Heart right ventricle (tissue), 16 donors: ENCODE measurements at regions not wholly inside any gene's neighbourhood (a gene's known extent, or its start where the extent isn't known, plus 50 kb on each side); places are given as distances from the start of the nearest gene placed in this dataset.

Experiments
- ATAC-seq, 8 donors: fragments of 200-7000 bp; cut with Tn5 transposase; one replicate each; pipeline ENCODE4 v1.9.1; 2020; ENCODE audit warnings: mild to moderate bottlenecking in 8 of 8, moderate library complexity in 8 of 8, moderate number of reproducible peaks in 1 of 8
- DNase-seq, 2 donors: peaks; one replicate each; pipeline ENCODE4 v3.0.0-alpha.2; 2020
- H3K27ac ChIP-seq, 10 donors: fragments of 200-600 bp; sonication (generic) in 2 of 10; one replicate each; pipeline versions ENCODE4 v1.5.0 to v1.8.0; 2020 to 2022; ENCODE audit warnings: mild to moderate bottlenecking in 3 of 10
- H3K27me3 ChIP-seq, 7 donors: fragments of 200-600 bp; one replicate each; pipeline ENCODE4 v1.8.0; 2021 to 2022; ENCODE audit warnings: mild to moderate bottlenecking in 2 of 7
- H3K36me3 ChIP-seq, 9 donors: fragments of 200-600 bp; sonication (generic) in 1 of 9; one replicate each; pipeline versions ENCODE4 v1.5.0 to v1.8.0; 2020 to 2022; ENCODE audit warnings: mild to moderate bottlenecking in 2 of 9
- H3K4me1 ChIP-seq, 9 donors: fragments of 200-600 bp; sonication (generic) in 1 of 9; one replicate each; pipeline versions ENCODE4 v1.5.0 to v1.8.0; 2020 to 2022; ENCODE audit warnings: mild to moderate bottlenecking in 4 of 9
- H3K4me3 ChIP-seq, 10 donors: fragments of 200-600 bp; sonication (generic) in 2 of 10; one replicate each; pipeline versions ENCODE4 v1.5.0 to v1.8.0; 2020 to 2022; ENCODE audit warnings: mild to moderate bottlenecking in 7 of 10, moderate library complexity in 2 of 10
- H3K9me3 ChIP-seq, 11 donors: fragments of 200-600 bp in 10 of 11; sonication (generic) in 2 of 11; one replicate each; pipeline versions ENCODE4 v1.5.0 to v1.8.0; 2013 to 2022; ENCODE audit warnings: mild to moderate bottlenecking in 2 of 11, control low read depth in 1 of 11, moderate library complexity in 1 of 11
- WGBS, 2 donors: extraction: QIAGEN DNeasy Blood & Tissue Kit; methylation state at CpG; one replicate each; pipeline ENCODE4 v1.1.7; 2013; ENCODE audit warnings: inconsistent platforms in 1 of 2; 5-methylcytosine and 5-hydroxymethylcytosine counted together
- intact Hi-C, 10 donors: fragments of 100-400 bp; cut with DNase I; formaldehyde crosslinking; loops; one replicate each; pipeline versions ENCODE4 v1.11.1 to v1.14.2; 2022
- TF ChIP-seq, protein P1 (sequence below), 9 donors: fragments of 200-600 bp; sonication (generic) in 2 of 9; IDR thresholded peaks; one replicate each; pipeline versions ENCODE4 v1.5.0 to v1.8.0; 2021 to 2022; ENCODE audit warnings: antibody characterized with exemption in 9 of 9, mild to moderate bottlenecking in 5 of 9, moderate library complexity in 1 of 9
- donor health status: Arrhythmogenic right ventricular cardiomyopathy.
- donor health status: ischemic (EF 13 %, LVEDD 7.1; RV severe dilation, severe dysfunction).
- donor health status: healthy with polysubstance abuse.
- donor health status: DM: no; HTN: yes; CAD: no.
- donor health status: DM: no; HTN: no; CAD: no.
- donor health status: ischemic (EF 25% LVEDD 6.9; RV normal size, moderate dysfunction).
- donor health status: ischemic (EF 25% LVEDD 5.7; RV mildly dilated, moderate dysfunction).
- donor health status: healthy.
- donor health status: DM: yes; HTN: yes; CAD: no.
- donor health status: Ischemic cardiomyopathy.
- donor health status: ischemic (EF 35%, LVEDD 5.7; RV mildly dilated, moderate dysfunction).
- donor health status: nonischemic (EF 11% LVEDD 7.7; RV severe dilation, severe dysfunction).
- donor health status: DM: yes; HTN: yes; CAD: no.
- donor health status: PGD.
- donor health status: ischemic (EF 29% LVEDD 5.4; RV normal size, mild dysfunction).
- donor health status: nonischemic (EF 23%, LVEDD 6.1; RV moderate dilation, normal function).

DNA sequence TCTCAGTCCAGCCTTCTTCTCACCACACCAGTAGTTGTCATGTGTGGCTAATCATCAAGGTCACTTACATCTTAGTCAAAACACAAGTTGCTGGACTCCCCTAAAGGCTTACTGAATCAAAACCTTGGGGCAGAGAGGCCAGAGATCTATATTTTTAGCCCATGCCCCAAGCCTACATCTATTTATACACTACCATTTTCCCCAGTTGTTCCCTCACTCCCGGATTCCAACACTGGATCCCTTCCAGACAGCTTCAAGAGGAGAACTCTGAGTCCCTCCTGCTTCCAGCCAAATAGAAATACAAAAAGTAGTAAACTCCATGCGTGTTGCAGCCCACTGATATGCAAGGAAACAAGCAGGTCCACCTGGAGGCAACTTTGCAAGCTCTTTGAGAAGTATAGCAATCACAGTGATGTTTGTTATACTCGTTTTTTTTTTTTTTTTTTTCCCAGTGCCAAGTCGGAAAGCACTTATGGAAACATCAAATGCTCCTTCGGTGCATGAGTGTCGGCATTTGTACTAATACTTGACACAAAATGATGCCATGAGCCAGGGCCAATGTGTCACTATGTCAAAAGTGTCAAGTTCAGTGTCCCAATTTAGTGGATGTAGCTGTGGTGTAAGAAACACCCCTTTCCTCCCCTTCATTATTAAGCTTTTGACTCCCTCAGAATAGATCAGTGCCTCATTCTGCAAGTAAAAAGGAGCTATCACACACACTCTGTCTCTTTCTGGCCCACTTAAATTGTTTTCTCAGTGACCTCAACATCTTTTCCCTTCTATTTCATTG, 594.2 kb upstream of the SGCD start:
- Histone ChIP-seq H3K9me3 (no peaks in the 10 kb centered on the region), H3K4me3 (no peak overlapping the region), H3K27me3 (peaks cover 0 to 38% (median 28%) of the 10 kb centered on the region in 7 donors), H3K27ac (peak overlapping the region; percentile 26 to 88 (median 76)), H3K36me3 (no peaks in the 10 kb centered on the region), H3K4me1 (peaks cover 0 to 80% (median 11%) of the 10 kb centered on the region in 9 donors)
- TF ChIP-seq, protein P1, sequence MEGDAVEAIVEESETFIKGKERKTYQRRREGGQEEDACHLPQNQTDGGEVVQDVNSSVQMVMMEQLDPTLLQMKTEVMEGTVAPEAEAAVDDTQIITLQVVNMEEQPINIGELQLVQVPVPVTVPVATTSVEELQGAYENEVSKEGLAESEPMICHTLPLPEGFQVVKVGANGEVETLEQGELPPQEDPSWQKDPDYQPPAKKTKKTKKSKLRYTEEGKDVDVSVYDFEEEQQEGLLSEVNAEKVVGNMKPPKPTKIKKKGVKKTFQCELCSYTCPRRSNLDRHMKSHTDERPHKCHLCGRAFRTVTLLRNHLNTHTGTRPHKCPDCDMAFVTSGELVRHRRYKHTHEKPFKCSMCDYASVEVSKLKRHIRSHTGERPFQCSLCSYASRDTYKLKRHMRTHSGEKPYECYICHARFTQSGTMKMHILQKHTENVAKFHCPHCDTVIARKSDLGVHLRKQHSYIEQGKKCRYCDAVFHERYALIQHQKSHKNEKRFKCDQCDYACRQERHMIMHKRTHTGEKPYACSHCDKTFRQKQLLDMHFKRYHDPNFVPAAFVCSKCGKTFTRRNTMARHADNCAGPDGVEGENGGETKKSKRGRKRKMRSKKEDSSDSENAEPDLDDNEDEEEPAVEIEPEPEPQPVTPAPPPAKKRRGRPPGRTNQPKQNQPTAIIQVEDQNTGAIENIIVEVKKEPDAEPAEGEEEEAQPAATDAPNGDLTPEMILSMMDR (IDR thresholded peaks at IDR 0.05), result no peak
- intact Hi-C loops, result loop anchor here in 2 of 10 donors (2.0 to 10.0 kb wide), 5 partner anchors 222 to 596 kb away; no protein-coding TSS in a partner anchor
- peak in 1 of 2 donors; percentile 63 for DNase-seq
- ATAC-seq, result peak; percentile 9 to 73 (median 56)
- 26 to 39% methylated on average over 6 of the region's 6 CpGs for WGBS, 2 donors

DNA sequence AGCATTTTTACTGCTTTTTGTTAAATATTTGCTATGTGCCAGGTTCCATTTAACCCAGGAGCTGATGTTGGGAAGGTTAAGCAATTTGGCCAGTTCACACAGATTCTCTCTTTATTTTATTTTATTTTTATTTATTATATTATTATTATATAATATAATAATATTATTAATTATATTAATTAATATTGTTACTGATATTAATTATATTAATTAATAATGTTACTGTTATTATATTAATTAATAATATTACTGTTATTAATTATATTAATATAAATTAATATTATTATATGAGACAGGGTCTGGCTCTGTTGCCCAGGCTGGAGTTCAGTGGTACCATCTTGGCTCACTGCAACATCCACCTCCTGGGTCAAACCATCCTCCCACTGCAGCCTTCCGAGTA, 593.0 kb upstream of the SGCD start:
- no peaks in the 10 kb centered on the region for H3K36me3 ChIP-seq
- DNase-seq, result no peak
- H3K9me3 ChIP-seq, result no peaks in the 10 kb centered on the region
- H3K27ac ChIP-seq, result peak overlapping the region in 9 of 10 donors; percentile 43 to 88 (median 77)
- TF ChIP-seq, protein P1 (IDR thresholded peaks at IDR 0.05), result no peak
- H3K4me1 ChIP-seq, result peaks cover 0 to 74% (median 16%) of the 10 kb centered on the region in 9 donors
- intact Hi-C loops, result loop anchor here in 2 of 10 donors (2.0 to 10.0 kb wide), 5 partner anchors 221 to 597 kb away; no protein-coding TSS in a partner anchor
- 61 to 85% methylated on average over 1 of the region's 1 CpG for WGBS, 2 donors
- peaks cover 0 to 26% (median 19%) of the 10 kb centered on the region in 7 donors for H3K27me3 ChIP-seq
- no peak for ATAC-seq
- no peak overlapping the region for H3K4me3 ChIP-seq

DNA sequence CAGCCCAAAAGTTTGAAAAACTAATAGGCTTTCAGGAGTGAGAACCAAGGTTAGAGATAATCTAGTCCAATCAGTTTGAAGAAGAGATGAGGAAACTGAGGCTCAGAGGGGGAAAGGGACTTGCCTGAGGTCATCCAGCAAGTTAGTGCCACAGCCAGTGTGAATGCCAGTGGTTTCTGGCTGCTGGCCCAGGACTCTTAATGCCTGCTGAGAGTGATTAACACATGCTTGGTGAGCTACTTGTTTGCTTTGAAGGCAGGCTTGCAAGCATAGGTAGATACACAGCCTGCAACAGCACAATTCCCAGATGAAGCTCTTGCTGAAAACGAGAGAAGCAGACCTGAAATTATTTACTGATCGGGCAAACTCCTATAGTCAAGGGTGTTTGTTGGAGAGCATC, 591.6 kb upstream of the SGCD start:
- intact Hi-C loops, result loop anchor here in 1 of 10 donors (10.0 kb wide), 1 partner anchor 219 kb away; no protein-coding TSS in a partner anchor
- Histone ChIP-seq H3K27ac (peak overlapping the region in 5 of 10 donors; percentile 13 to 49 (median 32)), H3K27me3 (peaks cover 0 to 12% (median 6%) of the 10 kb centered on the region in 7 donors), H3K4me1 (peaks cover 0 to 64% (median 16%) of the 10 kb centered on the region in 9 donors), H3K36me3 (no peaks in the 10 kb centered on the region), H3K9me3 (no peaks in the 10 kb centered on the region), H3K4me3 (no peak overlapping the region)
- 30 to 36% methylated on average over 2 of the region's 2 CpGs for WGBS, 2 donors
- peak; percentile 59 to 65 for DNase-seq
- peak in 3 of 8 donors; percentile 44 to 57 (median 54) for ATAC-seq
- TF ChIP-seq, protein P1 (IDR thresholded peaks at IDR 0.05), result no peak

DNA sequence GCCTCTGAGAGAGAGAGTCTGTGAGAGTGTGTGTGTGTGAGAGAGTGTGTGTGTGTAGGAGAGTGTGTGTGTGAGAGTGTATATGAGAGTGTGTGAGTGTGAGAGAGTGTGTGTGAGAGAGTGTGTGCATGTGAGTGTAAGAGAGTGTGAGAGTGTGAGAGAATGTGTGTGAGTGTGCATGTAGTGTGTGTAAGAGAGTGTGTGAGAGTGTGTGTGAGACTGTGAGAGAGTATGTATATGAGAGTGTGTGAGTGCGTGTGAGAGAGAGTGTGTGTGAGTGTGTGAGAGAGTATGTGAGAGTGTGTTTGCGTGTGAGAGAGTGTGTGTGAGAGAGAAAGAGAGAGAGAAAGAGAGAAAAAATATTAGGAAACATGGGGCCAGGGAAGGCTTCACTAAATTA, 588.3 kb upstream of the SGCD start:
- TF ChIP-seq, protein P1 (IDR thresholded peaks at IDR 0.05), result no peak
- intact Hi-C loops, result loop anchor here in 1 of 10 donors (10.0 kb wide), 1 partner anchor 216 kb away; no protein-coding TSS in a partner anchor
- peaks cover 0 to 42% (median 6%) of the 10 kb centered on the region in 9 donors for H3K4me1 ChIP-seq
- H3K27me3 ChIP-seq, result no peaks in the 10 kb centered on the region
- no peak overlapping the region for H3K27ac ChIP-seq
- 91 to 93% methylated on average over 2 of the region's 2 CpGs for WGBS, 2 donors
- no peaks in the 10 kb centered on the region for H3K36me3 ChIP-seq
- no peak overlapping the region for H3K4me3 ChIP-seq
- peak in 1 of 8 donors; percentile 45 for ATAC-seq
- DNase-seq, result no peak
- H3K9me3 ChIP-seq, result no peaks in the 10 kb centered on the region
